HFF-Myc (cell line): ENCODE measurements at regions not wholly inside any gene's neighbourhood (a gene's known extent, or its start where the extent isn't known, plus 50 kb on each side); places are given as distances from the start of the nearest gene placed in this dataset.
"Not testable (repeated sequence)": the region's sequence is repeated elsewhere in the genome, so short reads cannot be mapped to it uniquely, and the experiment has no call there.

Experiments used
- DNase-seq: peaks from one replicate; pipeline ENCODE4 v3.0.0-alpha.2; 2011; ENCODE audit warnings: low read depth; ENCODE audit errors: extremely low read depth
- H3K4me3 ChIP-seq: replicated peaks from 2 replicates; pipeline ENCODE4 v1.5.1; 2011; ENCODE audit warnings: low read depth, mild to moderate bottlenecking, control low read depth, low read length
- CTCF ChIP-seq: IDR thresholded peaks from 2 replicates; pipeline ENCODE4 v1.5.1; 2012; ENCODE audit warnings: mild to moderate bottlenecking, low read depth, low read length, control low read depth; ENCODE audit errors: missing control alignments

- TF ChIP-seq CTCF = no peak
- DNase-seq = no peak
- no peak overlapping the region for H3K4me3 ChIP-seq
These were observed 239.3 kb downstream of the RMST start for GRCh38 chr12:97701901-97702300.

GRCh38 chr12:97711392-97711791 is 248.8 kb downstream of the RMST start:
- no peak overlapping the region for H3K4me3 ChIP-seq
- no peak for DNase-seq
- no peak for TF ChIP-seq CTCF

GRCh38 chr12:97713270-97713669 is 250.7 kb downstream of the RMST start:
- TF ChIP-seq CTCF = no peak
- H3K4me3 ChIP-seq = no peak overlapping the region
- no peak for DNase-seq

GRCh38 chr12:97714107-97714563 is 251.5 kb downstream of the RMST start:
- TF ChIP-seq CTCF = no peak
- H3K4me3 ChIP-seq = no peak overlapping the region
- no peak for DNase-seq

GRCh38 chr12:97716356-97716755 is 253.8 kb downstream of the RMST start:
- DNase-seq = no peak
- no peak for TF ChIP-seq CTCF
- no peak overlapping the region for H3K4me3 ChIP-seq

- DNase-seq, H3K4me3 ChIP-seq: not testable (repeated sequence)
These were observed 261.2 kb downstream of the RMST start for GRCh38 chr12:97723801-97724200.

GRCh38 chr12:97745406-97746101 is 282.9 kb downstream of the RMST start:
- DNase-seq = no peak
- TF ChIP-seq CTCF = no peak
- H3K4me3 ChIP-seq = no peak overlapping the region
